ENCODE measurements at regions not wholly inside any gene's neighbourhood (a gene's known extent, or its start where the extent isn't known, plus 50 kb on each side); places are given as distances from the start of the nearest gene placed in this dataset.

DNA sequence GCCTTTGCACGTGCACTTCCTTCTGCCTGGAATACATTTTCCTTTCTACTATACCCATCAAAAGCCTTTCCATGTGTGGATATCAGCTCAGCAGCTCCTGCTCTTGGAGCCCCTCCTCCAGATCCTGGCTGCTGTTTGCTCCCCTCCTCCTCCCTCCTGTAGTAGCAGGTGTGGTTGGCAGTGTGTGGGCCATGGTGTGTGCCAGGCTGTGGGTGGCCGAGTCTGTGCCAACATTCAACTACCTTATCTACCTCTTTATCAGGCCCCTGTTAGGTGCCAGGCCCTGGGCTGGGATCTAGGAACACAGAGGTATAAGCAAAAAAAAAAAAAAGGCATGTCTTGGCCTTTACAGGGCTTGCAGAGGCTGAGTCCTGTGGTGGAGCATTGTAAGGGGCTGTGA lies 180.6 kb upstream of the JUN start:
- TF ChIP-seq CTCF (IDR thresholded peaks at IDR 0.05) (peak in 2 of 7 experiments; percentile 2 to 10), POLR2A (IDR thresholded peaks at IDR 0.05) (no peak)
